Spleen (tissue), 7 donors: ENCODE measurements at regions not wholly inside any gene's neighbourhood (a gene's known extent, or its start where the extent isn't known, plus 50 kb on each side); places are given as distances from the start of the nearest gene placed in this dataset.

Experiments
- CTCF ChIP-seq, 11 experiments: fragments of 200-600 bp in 7 of 11; fragments of 450-650 bp in 4 of 11; sonication (generic) in 4 of 11; IDR thresholded peaks in 8 of 11; conservative IDR thresholded peaks in 3 of 11; 1 replicate in 7 of 11; 2 replicates in 4 of 11; pipeline versions ENCODE4 v1.4.0 to v1.8.0; 2016 to 2021; ENCODE audit warnings: antibody characterized with exemption in 11 of 11, inconsistent platforms in 4 of 11, mild to moderate bottlenecking in 1 of 11
- POLR2A ChIP-seq, 3 donors: fragments of 450-650 bp; IDR thresholded peaks; one replicate each; pipeline ENCODE4 v1.5.1; 2017; ENCODE audit warnings: antibody characterized with exemption in 3 of 3, mild to moderate bottlenecking in 1 of 3
- POLR2AphosphoS5 ChIP-seq, 3 donors: sonication (generic); formaldehyde crosslinking; IDR thresholded peaks; one replicate each; pipeline ENCODE4 v1.5.1; 2017; ENCODE audit warnings: antibody characterized with exemption in 3 of 3
- donor health status: DM: no; HTN: no; CAD: no; lungs with moderate emphysema.
- donor health status: DM: no; HTN: no; CAD: no.
- donor health status: DM: no; HTN: no; CAD: no.

DNA sequence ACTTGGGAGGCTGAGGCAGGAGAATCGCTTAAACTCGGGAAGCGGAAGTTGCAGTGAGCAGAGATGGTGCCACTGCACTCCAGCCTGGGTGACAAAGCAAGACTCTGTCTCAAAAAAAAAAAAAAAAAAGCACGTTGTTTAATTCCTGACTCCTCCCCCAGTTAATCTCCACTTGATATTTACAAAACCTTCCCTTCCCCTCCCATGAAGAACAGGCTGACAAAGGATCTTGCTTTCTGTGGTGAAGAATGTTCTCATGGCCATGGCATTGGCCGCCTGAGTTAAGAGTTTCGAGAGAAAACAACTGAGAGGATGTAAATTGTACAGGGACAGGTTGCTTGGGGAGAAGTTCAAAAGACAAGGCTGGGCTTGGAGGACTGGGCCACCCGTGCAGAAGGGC lies 168.2 kb upstream of the BCOR start:
- TF ChIP-seq CTCF (IDR thresholded peaks at IDR 0.05 in 8 of 11, conservative IDR thresholded peaks at IDR 0.05 in 3 of 11) = no peak
- TF ChIP-seq POLR2AphosphoS5 (IDR thresholded peaks at IDR 0.05) = no peak
- TF ChIP-seq POLR2A (IDR thresholded peaks at IDR 0.05) = no peak
